ENCODE measurements at regions not wholly inside any gene's neighbourhood (a gene's known extent, or its start where the extent isn't known, plus 50 kb on each side); places are given as distances from the start of the nearest gene placed in this dataset.

DNA sequence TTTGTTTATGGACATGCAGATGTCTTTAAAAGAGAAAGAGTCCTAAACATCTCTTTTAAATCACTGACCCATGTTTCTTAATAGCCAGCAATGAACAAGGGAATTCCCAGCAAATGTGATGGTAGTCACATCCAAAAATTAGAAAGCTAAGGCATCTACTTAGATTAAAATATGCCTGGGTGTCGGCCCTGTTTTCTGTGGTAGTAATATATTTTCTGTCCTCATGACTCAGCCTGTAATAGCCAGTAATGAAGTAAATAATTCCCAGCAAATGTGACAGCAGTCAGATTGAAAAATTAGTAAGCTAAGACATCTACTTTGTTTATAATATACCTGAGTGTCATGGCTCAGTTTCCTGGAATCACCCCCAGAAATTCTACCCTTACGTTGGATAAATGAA is 60.6 kb upstream of the MYRIP start:
- DNase-seq (ENCODE audit: low read depth, low spot score) = no peak

DNA sequence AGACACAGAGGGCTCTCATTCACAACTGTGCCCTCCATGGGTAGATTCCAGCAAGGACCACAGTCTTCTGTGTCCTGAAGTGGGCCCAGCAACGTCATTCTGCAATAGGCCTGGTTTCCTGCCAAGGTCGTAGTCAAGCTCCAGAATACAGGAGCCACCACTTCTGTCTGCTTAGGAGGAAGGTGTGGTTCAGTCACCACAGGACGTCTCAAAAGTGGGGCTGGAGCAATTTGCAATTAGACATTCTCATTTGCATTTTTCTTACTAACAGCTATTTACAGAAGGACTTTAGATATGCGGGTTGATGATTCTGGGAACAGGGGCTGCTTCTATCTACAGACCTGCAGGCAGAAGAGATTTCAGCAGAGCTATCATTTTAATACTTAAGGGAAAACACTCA is 58.7 kb upstream of the MYRIP start:
- DNase-seq (ENCODE audit: low read depth, low spot score) = no peak

DNA sequence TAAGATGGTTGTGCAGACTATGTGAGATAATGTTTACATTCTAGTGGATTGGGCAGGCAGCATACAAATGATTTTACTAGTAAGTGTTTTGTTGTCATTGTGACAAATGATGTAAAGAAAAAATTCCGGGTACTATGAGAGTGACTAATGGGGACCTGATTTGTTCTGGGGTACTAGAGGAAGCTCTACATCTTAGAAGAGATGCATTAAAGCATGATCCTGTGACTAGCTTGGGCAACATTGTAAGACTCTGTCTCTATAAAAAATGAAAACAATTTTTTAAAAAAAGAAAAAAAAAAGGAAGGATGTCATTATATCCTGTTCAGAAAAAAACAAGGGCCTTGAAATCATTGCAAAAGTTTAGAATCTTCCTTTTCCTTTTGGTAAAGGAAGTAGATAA is 58.1 kb upstream of the MYRIP start:
- no peak for DNase-seq (ENCODE audit: low read depth, low spot score)

DNA sequence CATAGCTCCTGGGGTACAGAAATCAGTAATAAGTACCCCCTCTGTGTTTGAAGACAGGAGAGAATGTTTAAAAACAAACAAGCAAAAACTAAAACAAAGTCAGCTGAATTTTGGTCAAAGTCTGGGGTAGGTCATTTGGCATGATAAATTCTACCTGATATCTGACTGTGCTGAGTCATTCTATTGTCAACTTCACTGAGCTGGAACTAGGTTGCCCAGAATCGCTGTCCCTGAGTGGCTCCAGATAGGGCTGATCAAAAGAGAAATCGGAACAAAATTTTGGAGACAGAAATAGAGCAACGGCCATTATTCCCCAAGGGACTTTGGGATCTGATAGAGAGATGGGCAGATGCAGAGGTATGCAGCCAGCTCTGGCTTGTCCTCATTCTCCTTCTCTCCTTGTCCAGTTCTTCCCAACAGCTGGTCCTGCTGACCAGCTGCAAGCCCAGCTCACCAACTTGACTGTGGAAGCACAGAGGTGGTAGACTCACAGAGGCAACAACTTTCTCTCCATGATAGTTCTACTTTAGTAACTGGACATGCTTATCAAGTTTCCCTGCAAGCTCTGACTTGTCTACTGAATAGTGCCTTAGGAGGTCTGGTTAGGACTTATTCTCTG is 57.3 kb upstream of the MYRIP start:
- DNase-seq (ENCODE audit: low read depth, low spot score) = no peak

DNA sequence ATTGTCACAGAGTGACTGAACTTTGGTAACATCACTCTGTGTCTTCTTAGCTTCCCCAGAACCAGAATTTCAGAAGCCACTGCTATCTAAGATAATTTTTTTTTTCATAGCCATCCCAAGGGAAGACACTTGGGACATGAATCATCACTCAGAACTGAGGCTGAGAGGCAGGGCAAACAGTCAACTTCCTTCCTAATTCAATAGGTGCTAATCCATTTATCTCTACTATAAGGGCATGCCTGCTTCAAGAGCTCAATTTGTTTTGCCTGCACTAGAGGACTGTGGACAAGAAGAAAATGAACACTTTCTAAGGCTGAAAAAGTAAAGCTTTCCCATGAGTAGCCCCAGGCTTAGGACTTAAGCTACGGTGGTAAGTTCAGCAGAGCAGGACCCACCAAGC is 56.7 kb upstream of the MYRIP start:
- DNase-seq (ENCODE audit: low read depth, low spot score) = no peak

DNA sequence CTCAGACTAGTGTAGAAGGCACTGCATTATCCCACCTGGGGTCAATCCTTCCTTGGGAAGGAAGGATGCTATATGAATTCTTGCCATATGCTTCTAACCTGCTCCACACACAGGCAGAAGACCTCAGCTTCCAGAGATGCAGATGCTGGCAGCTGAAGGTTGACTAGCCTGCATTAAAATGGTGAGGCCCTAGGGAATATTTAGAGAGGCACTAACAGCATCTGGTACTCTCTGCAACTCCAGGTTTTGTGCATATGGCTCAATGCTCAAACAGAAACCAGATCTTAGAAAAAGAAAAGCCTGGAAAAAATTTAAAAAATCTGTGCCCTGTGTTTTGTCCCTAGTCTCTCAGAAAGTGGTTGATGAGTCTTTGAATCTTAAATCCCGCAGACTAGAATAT is 56.0 kb upstream of the MYRIP start:
- DNase-seq (ENCODE audit: low read depth, low spot score) = no peak

DNA sequence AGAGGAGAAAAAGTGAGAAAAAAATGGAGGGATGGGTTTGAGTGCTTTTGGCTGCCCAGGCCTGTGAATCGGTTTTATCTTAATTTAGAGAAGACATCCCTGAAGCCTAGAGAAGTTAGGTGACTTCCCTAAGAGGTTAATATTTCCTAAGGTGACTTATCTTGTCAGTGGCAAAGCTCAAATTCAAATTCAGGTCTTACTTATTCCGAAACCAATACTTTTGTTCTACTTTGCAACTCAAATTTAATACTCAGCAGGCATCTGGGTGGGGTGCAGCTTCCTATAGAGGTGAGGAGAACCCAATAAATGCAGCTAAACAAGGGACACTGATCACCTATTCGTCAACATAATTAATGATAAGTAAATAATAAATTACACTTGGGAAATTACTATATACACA is 54.9 kb upstream of the MYRIP start:
- DNase-seq (ENCODE audit: low read depth, low spot score) = no peak

DNA sequence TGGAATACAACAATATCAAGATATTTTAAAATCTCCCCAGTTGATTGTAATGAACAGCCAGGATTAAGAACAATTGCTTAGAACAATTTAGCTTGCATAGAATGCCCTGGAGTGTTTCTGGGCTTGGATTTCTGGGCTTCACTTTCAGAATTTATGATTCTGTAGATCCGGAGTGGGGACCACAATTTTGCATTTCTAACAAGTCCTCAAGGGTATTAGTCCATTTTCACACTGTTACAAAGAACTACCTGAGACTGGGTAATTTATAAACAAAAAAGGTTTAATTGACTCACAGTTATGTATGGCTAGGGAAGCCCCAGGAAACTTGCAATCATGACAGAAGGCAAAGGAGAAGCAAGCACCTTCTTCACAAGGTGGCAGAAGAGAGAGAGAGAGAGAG is 54.3 kb upstream of the MYRIP start:
- no peak for DNase-seq (ENCODE audit: low read depth, low spot score)

DNA sequence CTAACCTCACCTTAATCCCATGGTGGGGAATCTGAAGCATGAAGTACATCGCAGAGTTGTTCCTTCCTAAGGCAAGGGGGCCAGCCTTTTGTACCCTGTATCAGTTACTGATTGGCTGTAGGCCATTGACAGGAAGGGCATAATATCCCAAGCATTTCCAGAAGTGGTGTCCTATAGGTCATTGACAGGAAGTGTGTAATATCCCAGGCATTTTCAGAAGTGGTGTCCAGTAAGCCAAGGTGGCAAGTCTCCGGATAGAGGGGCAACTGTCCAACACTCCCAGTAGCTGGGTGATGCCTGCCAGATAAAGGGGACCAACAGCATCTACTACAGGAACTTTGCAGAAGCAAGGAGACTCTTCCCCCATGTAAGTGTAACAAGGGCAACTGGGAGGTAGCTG is 52.1 kb upstream of the MYRIP start:
- DNase-seq (ENCODE audit: low read depth, low spot score) = no peak

All from smooth muscle cell of the brain vasculature (primary cell).